NCI-H2196 treated with DMSO at 0.1 percent for 48 hours (cell line): ENCODE measurements at regions not wholly inside any gene's neighbourhood (a gene's known extent, or its start where the extent isn't known, plus 50 kb on each side); places are given as distances from the start of the nearest gene placed in this dataset.

Experiments
- DNase-seq: peaks from one replicate; lab custom pipeline; 2025; ENCODE audit not compliant: unreplicated experiment; lab: John Stamatoyannopoulos, UW

- no peak for DNase-seq
Observed at GRCh38 chr3:96012939-96013338, 801.5 kb upstream of the EPHA6 start.

- no peak for DNase-seq
Observed at GRCh38 chr3:96017556-96017955, 796.8 kb upstream of the EPHA6 start.

- no peak for DNase-seq
Observed at GRCh38 chr3:96022676-96023075, 791.7 kb upstream of the EPHA6 start.

- DNase-seq: no peak
Observed at GRCh38 chr3:96027718-96028117, 786.7 kb upstream of the EPHA6 start.

GRCh38 chr3:96039632-96040031, 774.8 kb upstream of the EPHA6 start:
- DNase-seq: no peak

GRCh38 chr3:96059301-96059700, 755.1 kb upstream of the EPHA6 start:
- DNase-seq: no peak

- DNase-seq: no peak
Observed at GRCh38 chr3:96069065-96069464, 745.3 kb upstream of the EPHA6 start.

- DNase-seq: no peak
Observed at GRCh38 chr3:96070678-96071077, 743.7 kb upstream of the EPHA6 start.

GRCh38 chr3:96071097-96071496, 743.3 kb upstream of the EPHA6 start:
- DNase-seq: no peak

- no peak for DNase-seq
Observed at GRCh38 chr3:96072226-96072625, 742.2 kb upstream of the EPHA6 start.

GRCh38 chr3:96083610-96084009, 730.8 kb upstream of the EPHA6 start:
- no peak for DNase-seq

- no peak for DNase-seq
Observed at GRCh38 chr3:96086018-96086417, 728.4 kb upstream of the EPHA6 start.

GRCh38 chr3:96101006-96101560, 713.3 kb upstream of the EPHA6 start:
- DNase-seq: no peak

- no peak for DNase-seq
Observed at GRCh38 chr3:96106701-96107100, 707.7 kb upstream of the EPHA6 start.
